Activated naive CD8-positive, alpha-beta T cell (primary cell): ENCODE measurements at regions not wholly inside any gene's neighbourhood (a gene's known extent, or its start where the extent isn't known, plus 50 kb on each side); places are given as distances from the start of the nearest gene placed in this dataset.

Source experiments
- H3K27ac Mint-ChIP-seq: one replicate; pipeline ENCODE4 v1.8.0; 2021; ENCODE audit warnings: mixed read lengths
- H3K27me3 Mint-ChIP-seq: one replicate; pipeline ENCODE4 v1.8.0; 2021; ENCODE audit warnings: mixed read lengths
- H3K36me3 Mint-ChIP-seq: one replicate; pipeline ENCODE4 v1.8.0; 2021; ENCODE audit warnings: mixed read lengths
- H3K4me1 Mint-ChIP-seq: one replicate; pipeline ENCODE4 v1.8.0; 2021; ENCODE audit warnings: low read depth, mixed read lengths
- H3K4me3 Mint-ChIP-seq: one replicate; pipeline ENCODE4 v1.8.0; 2021; ENCODE audit warnings: mild to moderate bottlenecking, mixed read lengths
- H3K9me3 Mint-ChIP-seq: one replicate; pipeline ENCODE4 v1.8.0; 2021; ENCODE audit warnings: low read depth, mixed read lengths

- H3K4me3 Mint-ChIP-seq = no peak overlapping the region
- H3K27me3 Mint-ChIP-seq = peaks cover 1% of the 10 kb centered on the region
- no peak overlapping the region for H3K27ac Mint-ChIP-seq
- no peaks in the 10 kb centered on the region for H3K4me1 Mint-ChIP-seq
- H3K36me3 Mint-ChIP-seq = no peaks in the 10 kb centered on the region
- no peaks in the 10 kb centered on the region for H3K9me3 Mint-ChIP-seq
These were observed 227.1 kb downstream of the HACE1 start for GRCh38 chr6:104632588-104632987.

GRCh38 chr6:104630955-104631354, 228.8 kb downstream of the HACE1 start:
- Mint-ChIP-seq H3K27ac (no peak overlapping the region), H3K4me1 (no peaks in the 10 kb centered on the region), H3K9me3 (no peaks in the 10 kb centered on the region), H3K27me3 (peaks cover 6% of the 10 kb centered on the region), H3K36me3 (no peaks in the 10 kb centered on the region), H3K4me3 (no peak overlapping the region)

- peaks cover 6% of the 10 kb centered on the region for H3K27me3 Mint-ChIP-seq
- H3K4me1 Mint-ChIP-seq = no peaks in the 10 kb centered on the region
- H3K4me3 Mint-ChIP-seq = no peak overlapping the region
- H3K27ac Mint-ChIP-seq = no peak overlapping the region
- no peaks in the 10 kb centered on the region for H3K9me3 Mint-ChIP-seq
- H3K36me3 Mint-ChIP-seq = no peaks in the 10 kb centered on the region
These were observed 229.2 kb downstream of the HACE1 start for GRCh38 chr6:104630522-104630921.

GRCh38 chr6:104629826-104630225, 229.9 kb downstream of the HACE1 start:
- H3K4me3 Mint-ChIP-seq = no peak overlapping the region
- H3K9me3 Mint-ChIP-seq = no peaks in the 10 kb centered on the region
- no peak overlapping the region for H3K27ac Mint-ChIP-seq
- H3K36me3 Mint-ChIP-seq = no peaks in the 10 kb centered on the region
- H3K27me3 Mint-ChIP-seq = peaks cover 8% of the 10 kb centered on the region
- no peaks in the 10 kb centered on the region for H3K4me1 Mint-ChIP-seq

- peaks cover 7% of the 10 kb centered on the region for H3K4me1 Mint-ChIP-seq
- peaks cover 8% of the 10 kb centered on the region for H3K27me3 Mint-ChIP-seq
- H3K9me3 Mint-ChIP-seq = no peaks in the 10 kb centered on the region
- H3K27ac Mint-ChIP-seq = no peak overlapping the region
- no peaks in the 10 kb centered on the region for H3K36me3 Mint-ChIP-seq
- no peak overlapping the region for H3K4me3 Mint-ChIP-seq
These were observed 234.2 kb downstream of the HACE1 start for GRCh38 chr6:104625536-104625935.

GRCh38 chr6:104623052-104623690, 236.5 kb downstream of the HACE1 start:
- Mint-ChIP-seq H3K27me3 (peaks cover 6% of the 10 kb centered on the region), H3K4me3 (no peak overlapping the region), H3K27ac (no peak overlapping the region), H3K9me3 (no peaks in the 10 kb centered on the region), H3K36me3 (no peaks in the 10 kb centered on the region), H3K4me1 (peaks cover 7% of the 10 kb centered on the region)

- Mint-ChIP-seq H3K4me3 (no peak overlapping the region), H3K36me3 (no peaks in the 10 kb centered on the region), H3K27ac (no peak overlapping the region), H3K27me3 (peaks cover 3% of the 10 kb centered on the region), H3K9me3 (no peaks in the 10 kb centered on the region), H3K4me1 (peaks cover 7% of the 10 kb centered on the region)
These were observed 238.3 kb downstream of the HACE1 start for GRCh38 chr6:104621396-104621795.

- no peaks in the 10 kb centered on the region for H3K9me3 Mint-ChIP-seq
- H3K27ac Mint-ChIP-seq = no peak overlapping the region
- H3K27me3 Mint-ChIP-seq = no peaks in the 10 kb centered on the region
- H3K4me1 Mint-ChIP-seq = no peaks in the 10 kb centered on the region
- no peaks in the 10 kb centered on the region for H3K36me3 Mint-ChIP-seq
- H3K4me3 Mint-ChIP-seq = no peak overlapping the region
These were observed 242.1 kb downstream of the HACE1 start for GRCh38 chr6:104617591-104617990.

GRCh38 chr6:104614394-104614793, 245.3 kb downstream of the HACE1 start:
- Mint-ChIP-seq H3K4me3 (no peak overlapping the region), H3K9me3 (no peaks in the 10 kb centered on the region), H3K36me3 (no peaks in the 10 kb centered on the region), H3K27ac (no peak overlapping the region), H3K27me3 (no peaks in the 10 kb centered on the region), H3K4me1 (no peaks in the 10 kb centered on the region)

- Mint-ChIP-seq H3K27ac (no peak overlapping the region), H3K9me3 (no peaks in the 10 kb centered on the region), H3K27me3 (peaks cover 3% of the 10 kb centered on the region), H3K36me3 (no peaks in the 10 kb centered on the region), H3K4me3 (no peak overlapping the region), H3K4me1 (no peaks in the 10 kb centered on the region)
These were observed 246.2 kb downstream of the HACE1 start for GRCh38 chr6:104613416-104614001.

- Mint-ChIP-seq H3K27me3 (peaks cover 3% of the 10 kb centered on the region), H3K36me3 (no peaks in the 10 kb centered on the region), H3K4me1 (no peaks in the 10 kb centered on the region), H3K9me3 (no peaks in the 10 kb centered on the region), H3K27ac (no peak overlapping the region), H3K4me3 (no peak overlapping the region)
These were observed 247.2 kb downstream of the HACE1 start for GRCh38 chr6:104612541-104612940.

GRCh38 chr6:104608101-104608500, 251.6 kb downstream of the HACE1 start:
- Mint-ChIP-seq H3K4me1 (no peaks in the 10 kb centered on the region), H3K36me3 (no peaks in the 10 kb centered on the region), H3K27me3 (peaks cover 3% of the 10 kb centered on the region), H3K27ac (no peak overlapping the region), H3K9me3 (no peaks in the 10 kb centered on the region), H3K4me3 (no peak overlapping the region)

- Mint-ChIP-seq H3K27ac (no peak overlapping the region), H3K36me3 (no peaks in the 10 kb centered on the region)
These were observed 252.2 kb downstream of the HACE1 start for GRCh38 chr6:104607501-104607900.

GRCh38 chr6:104606361-104606760, 253.4 kb downstream of the HACE1 start:
- H3K4me3 Mint-ChIP-seq = no peak overlapping the region

More at GRCh38 chr6:104607501-104607900, 252.2 kb downstream of the HACE1 start:
- H3K27me3 Mint-ChIP-seq = peaks cover 3% of the 10 kb centered on the region
- H3K4me1 Mint-ChIP-seq = no peaks in the 10 kb centered on the region
- no peaks in the 10 kb centered on the region for H3K9me3 Mint-ChIP-seq
- H3K4me3 Mint-ChIP-seq = no peak overlapping the region

GRCh38 chr6:104604685-104605084, 255.0 kb downstream of the HACE1 start:
- H3K4me1 Mint-ChIP-seq = peaks cover 2% of the 10 kb centered on the region
- H3K4me3 Mint-ChIP-seq = no peak overlapping the region
- no peaks in the 10 kb centered on the region for H3K36me3 Mint-ChIP-seq
- peaks cover 3% of the 10 kb centered on the region for H3K27me3 Mint-ChIP-seq
- H3K9me3 Mint-ChIP-seq = no peaks in the 10 kb centered on the region
- no peak overlapping the region for H3K27ac Mint-ChIP-seq

More at GRCh38 chr6:104606361-104606760, 253.4 kb downstream of the HACE1 start:
- Mint-ChIP-seq H3K27ac (no peak overlapping the region), H3K4me1 (peaks cover 2% of the 10 kb centered on the region), H3K9me3 (no peaks in the 10 kb centered on the region), H3K36me3 (no peaks in the 10 kb centered on the region), H3K27me3 (peaks cover 3% of the 10 kb centered on the region)
